ENCODE measurements at regions not wholly inside any gene's neighbourhood (a gene's known extent, or its start where the extent isn't known, plus 50 kb on each side); places are given as distances from the start of the nearest gene placed in this dataset.

- TF ChIP-seq CTCF (IDR thresholded peaks at IDR 0.05; ENCODE audit: low read length): no peak
- no peak for TF ChIP-seq EZH2 (optimal IDR thresholded peaks at IDR 0.05; ENCODE audit: low read depth, low read length)
- no peak for TF ChIP-seq EZH2phosphoT487 (IDR thresholded peaks at IDR 0.05; ENCODE audit: low read length)
These were observed 60.7 kb upstream of the KIF26B start for GRCh38 chr1:245094092-245094491.

Data from MM.1S (cell line).